Fibroblast of mammary gland (primary cell): ENCODE measurements at regions not wholly inside any gene's neighbourhood (a gene's known extent, or its start where the extent isn't known, plus 50 kb on each side); places are given as distances from the start of the nearest gene placed in this dataset.
"Not testable (repeated sequence)": the region's sequence is repeated elsewhere in the genome, so short reads cannot be mapped to it uniquely, and the experiment has no call there.

Experiments used
- DNase-seq: peaks from one replicate; pipeline ENCODE4 v3.0.0-alpha.2; 2010; ENCODE audit warnings: low read depth
- H3K4me3 ChIP-seq: 2 replicates; pipeline ENCODE4 v1.5.1; 2011; ENCODE audit warnings: low read depth, mild to moderate bottlenecking, low read length, moderate library complexity; ENCODE audit not compliant: control insufficient read depth
- TF ChIP-seq, protein P1 (sequence below): conservative IDR thresholded peaks from 2 replicates; pipeline ENCODE4 v1.5.1; 2011; ENCODE audit warnings: low read depth, low read length, inconsistent platforms; ENCODE audit not compliant: control insufficient read depth, insufficient read depth

DNA sequence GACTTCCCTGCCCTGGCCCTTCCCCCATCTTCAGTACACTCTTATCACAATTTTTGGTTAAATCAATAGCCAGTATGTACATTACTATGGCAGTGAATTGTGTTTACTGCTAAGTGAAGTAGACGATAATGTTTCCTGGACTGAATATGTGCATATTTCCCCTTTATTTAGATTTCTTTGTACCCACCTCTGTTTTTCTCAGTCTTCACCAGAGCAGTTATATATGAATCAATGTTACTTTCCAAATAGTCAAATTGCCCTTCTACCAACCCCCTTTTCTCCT, 97.1 kb upstream of the HS6ST1 start:
- no peak overlapping the region for H3K4me3 ChIP-seq
- TF ChIP-seq, protein P1, sequence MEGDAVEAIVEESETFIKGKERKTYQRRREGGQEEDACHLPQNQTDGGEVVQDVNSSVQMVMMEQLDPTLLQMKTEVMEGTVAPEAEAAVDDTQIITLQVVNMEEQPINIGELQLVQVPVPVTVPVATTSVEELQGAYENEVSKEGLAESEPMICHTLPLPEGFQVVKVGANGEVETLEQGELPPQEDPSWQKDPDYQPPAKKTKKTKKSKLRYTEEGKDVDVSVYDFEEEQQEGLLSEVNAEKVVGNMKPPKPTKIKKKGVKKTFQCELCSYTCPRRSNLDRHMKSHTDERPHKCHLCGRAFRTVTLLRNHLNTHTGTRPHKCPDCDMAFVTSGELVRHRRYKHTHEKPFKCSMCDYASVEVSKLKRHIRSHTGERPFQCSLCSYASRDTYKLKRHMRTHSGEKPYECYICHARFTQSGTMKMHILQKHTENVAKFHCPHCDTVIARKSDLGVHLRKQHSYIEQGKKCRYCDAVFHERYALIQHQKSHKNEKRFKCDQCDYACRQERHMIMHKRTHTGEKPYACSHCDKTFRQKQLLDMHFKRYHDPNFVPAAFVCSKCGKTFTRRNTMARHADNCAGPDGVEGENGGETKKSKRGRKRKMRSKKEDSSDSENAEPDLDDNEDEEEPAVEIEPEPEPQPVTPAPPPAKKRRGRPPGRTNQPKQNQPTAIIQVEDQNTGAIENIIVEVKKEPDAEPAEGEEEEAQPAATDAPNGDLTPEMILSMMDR, result no peak
- DNase-seq, result no peak

DNA sequence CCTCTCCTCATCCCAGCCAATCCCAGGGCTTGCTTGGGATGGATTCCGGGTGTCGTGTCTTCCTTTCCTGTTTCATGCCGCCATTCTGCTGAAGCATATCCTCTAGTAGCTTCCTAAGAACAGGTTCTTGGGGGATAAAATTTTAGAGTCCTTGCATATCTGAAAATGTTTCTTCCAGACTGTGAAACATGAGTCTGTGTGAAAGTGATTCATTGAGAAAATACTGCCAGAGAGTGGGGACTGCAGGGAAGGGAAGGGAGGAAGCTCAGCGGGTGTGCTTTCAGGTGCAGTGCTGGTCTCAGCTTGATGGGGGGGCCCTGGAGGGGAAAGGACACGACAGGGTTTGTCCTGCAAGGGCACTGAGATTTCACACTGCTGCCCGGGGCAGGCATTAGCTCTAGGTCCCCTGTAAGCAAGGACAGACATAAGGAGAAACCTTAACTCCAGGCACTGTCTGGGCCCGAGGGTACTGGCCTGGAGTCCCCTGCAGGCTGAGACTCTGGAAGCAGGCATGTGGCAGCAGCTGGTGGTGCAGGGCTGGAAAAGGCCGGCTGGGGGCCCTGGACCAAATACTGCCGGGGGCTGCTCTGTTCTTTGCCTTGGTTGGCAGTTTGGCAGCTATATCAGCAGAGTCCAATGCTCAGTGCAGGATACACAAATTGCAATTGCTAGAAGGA, 97.6 kb upstream of the HS6ST1 start:
- no peak overlapping the region for H3K4me3 ChIP-seq
- DNase-seq, result peak; percentile 23

DNA sequence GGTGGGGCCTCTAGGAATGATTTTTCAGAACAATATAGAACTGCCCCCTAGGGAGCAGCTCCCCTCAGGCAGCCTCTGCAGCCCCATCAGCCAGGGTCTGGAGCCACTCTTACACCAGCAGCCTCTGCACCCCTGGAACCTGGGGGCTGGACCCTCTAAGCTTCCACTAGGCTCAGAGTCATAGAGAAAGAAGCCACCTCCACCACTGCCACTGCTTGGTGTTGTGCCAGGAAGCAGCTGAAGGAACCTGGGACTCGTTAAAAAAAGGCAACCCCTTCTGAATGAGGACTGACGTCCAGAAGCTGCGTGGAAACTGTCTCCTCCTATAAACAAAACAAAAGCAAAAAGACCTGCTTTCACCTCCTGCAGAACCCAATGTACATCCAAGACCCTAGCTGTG, 98.1 kb upstream of the HS6ST1 start:
- TF ChIP-seq, protein P1, result no peak
- no peak overlapping the region for H3K4me3 ChIP-seq
- no peak for DNase-seq

More for the DNA sequence above, 97.6 kb upstream of the HS6ST1 start:
- TF ChIP-seq, protein P1, result no peak

DNA sequence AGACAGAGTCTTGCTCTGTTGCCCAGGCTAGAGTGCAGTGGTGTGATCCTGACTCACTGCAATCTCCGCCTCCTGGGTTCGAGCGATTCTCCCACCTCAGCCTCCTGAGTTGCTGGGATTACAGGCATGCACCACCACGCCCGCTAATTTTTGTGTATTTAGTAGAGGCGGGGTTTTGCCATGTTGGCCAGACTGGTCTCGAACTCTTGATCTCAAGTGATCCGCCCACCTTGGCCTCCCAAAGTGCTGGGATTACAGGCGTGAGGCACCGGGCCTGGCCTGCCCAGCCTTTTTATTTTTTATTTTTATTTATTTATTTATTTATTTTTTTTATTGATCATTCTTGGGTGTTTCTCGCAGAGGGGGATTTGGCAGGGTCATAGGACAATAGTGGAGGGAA, 98.6 kb upstream of the HS6ST1 start:
- H3K4me3 ChIP-seq, DNase-seq: not testable (repeated sequence)

DNA sequence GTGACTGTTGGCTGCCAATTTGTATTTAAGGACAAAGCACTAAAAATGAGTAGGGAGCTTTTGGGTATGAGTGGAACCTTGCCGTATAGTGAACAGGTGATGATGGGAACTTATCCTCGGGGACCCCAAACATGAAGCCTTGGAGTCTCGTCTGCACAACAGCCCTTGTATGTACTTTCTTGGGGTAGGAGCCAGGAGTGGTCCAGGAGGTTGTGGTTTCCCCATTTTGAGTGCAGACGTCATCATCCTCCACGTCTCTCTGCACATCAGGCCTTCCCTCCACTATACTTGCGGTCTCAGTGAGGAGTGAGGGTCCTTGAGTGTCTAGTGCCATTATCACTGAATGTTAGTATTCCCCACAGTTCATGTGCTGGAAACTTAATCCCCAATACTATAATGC, 101.5 kb upstream of the HS6ST1 start:
- no peak overlapping the region for H3K4me3 ChIP-seq
- TF ChIP-seq, protein P1, result no peak
- no peak for DNase-seq

DNA sequence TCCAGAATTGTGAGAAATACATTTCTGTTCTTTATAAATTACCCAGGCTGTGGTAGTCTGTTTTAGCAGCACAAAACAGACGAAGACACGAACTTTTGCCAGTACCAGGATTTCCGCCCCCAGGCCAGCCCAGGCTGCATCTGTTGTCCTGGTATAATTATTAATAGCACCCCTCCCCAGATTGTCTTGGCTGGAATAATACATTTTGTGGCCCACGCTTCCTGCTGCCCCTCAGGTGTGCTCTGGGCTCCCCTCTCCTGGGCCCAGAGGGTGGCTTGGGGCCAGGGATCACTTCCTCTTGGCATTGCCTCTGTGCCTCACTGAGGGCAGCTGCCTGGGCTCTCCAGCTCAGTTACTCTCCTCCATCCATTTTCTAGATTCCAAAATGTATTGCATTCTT, 102.1 kb upstream of the HS6ST1 start:
- TF ChIP-seq, protein P1, result no peak
- H3K4me3 ChIP-seq, result no peak overlapping the region
- DNase-seq, result no peak

DNA sequence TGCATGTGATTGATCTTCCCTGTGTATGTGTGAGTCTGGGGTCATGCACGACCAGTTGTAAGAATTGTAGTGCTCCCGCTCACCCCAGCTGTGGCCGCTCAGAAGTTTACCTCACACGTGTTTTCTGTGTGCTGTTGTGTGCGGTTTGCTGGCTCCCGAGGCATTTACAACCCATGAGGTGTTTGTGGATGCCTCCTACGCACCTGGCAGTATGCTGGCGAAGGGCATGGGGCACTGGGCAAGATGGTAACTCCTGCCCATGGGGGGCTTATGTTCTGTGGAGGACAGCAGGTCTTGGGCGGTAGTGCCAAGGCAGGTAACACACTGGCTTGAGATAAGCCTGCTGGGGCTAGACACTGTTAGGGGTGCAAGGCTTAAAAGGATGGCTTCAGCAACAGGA, 102.6 kb upstream of the HS6ST1 start:
- TF ChIP-seq, protein P1, result no peak
- DNase-seq, result no peak
- H3K4me3 ChIP-seq, result no peak overlapping the region

DNA sequence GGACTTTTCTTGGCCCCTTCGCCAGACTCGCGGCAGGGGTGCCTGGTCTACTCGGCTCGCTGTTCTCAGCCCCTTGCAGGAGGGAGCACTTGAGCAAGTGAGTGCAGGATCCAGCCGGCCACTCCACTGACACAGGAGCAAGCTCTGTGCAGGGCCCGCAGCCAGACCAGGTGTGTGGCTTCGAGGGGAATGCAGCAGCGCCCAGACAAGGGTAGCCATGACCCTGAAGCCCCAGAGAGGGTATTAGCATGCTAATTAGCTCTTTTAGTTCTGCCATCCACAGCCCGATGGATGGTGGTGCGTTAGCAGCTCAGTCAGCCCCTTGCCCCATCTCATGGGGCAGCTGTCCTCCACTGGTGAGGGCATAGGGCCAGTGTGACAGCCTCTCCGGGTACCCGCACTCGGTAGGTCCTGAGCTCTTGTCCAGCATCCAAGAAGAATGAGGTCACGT, 103.2 kb upstream of the HS6ST1 start:
- H3K4me3 ChIP-seq, result no peak overlapping the region
- DNase-seq, result no peak
- TF ChIP-seq, protein P1, result no peak
